Epithelial cell of esophagus (primary cell): ENCODE measurements at regions not wholly inside any gene's neighbourhood (a gene's known extent, or its start where the extent isn't known, plus 50 kb on each side); places are given as distances from the start of the nearest gene placed in this dataset.

Source experiments
- DNase-seq: peaks from one replicate; pipeline ENCODE4 v3.0.0; 2010; ENCODE audit warnings: low read depth
- H3K4me3 ChIP-seq: 2 replicates; pipeline ENCODE4 v1.5.1; 2011; ENCODE audit warnings: mild to moderate bottlenecking, low read length, control low read depth
- TF ChIP-seq, protein P1 (sequence below): IDR thresholded peaks from 2 replicates; pipeline ENCODE4 v1.5.1; 2011; ENCODE audit warnings: low read depth, mild to moderate bottlenecking, low read length, control low read depth, inconsistent platforms; ENCODE audit not compliant: insufficient read depth; ENCODE audit errors: missing control alignments

DNA sequence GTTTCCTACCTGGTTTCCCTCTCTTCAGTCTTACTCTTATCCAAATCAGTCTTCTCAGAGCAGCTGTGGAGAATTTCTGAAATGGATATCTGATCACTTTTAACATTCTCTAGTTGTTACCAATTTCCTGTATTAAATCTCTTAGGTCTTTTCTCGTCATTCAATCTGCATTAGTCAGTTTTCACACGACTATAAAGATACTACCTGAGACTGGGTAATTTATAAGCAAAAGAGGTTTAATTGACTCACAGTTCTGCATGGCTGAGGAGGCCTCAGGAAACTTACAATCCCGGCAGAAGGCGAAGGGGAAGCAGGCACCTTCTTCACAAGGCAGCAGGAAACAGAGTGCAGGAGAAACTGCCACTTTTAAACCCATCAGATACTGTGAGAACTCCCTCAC, 444.8 kb downstream of the GATA3 start:
- DNase-seq = peak; percentile 10

DNA sequence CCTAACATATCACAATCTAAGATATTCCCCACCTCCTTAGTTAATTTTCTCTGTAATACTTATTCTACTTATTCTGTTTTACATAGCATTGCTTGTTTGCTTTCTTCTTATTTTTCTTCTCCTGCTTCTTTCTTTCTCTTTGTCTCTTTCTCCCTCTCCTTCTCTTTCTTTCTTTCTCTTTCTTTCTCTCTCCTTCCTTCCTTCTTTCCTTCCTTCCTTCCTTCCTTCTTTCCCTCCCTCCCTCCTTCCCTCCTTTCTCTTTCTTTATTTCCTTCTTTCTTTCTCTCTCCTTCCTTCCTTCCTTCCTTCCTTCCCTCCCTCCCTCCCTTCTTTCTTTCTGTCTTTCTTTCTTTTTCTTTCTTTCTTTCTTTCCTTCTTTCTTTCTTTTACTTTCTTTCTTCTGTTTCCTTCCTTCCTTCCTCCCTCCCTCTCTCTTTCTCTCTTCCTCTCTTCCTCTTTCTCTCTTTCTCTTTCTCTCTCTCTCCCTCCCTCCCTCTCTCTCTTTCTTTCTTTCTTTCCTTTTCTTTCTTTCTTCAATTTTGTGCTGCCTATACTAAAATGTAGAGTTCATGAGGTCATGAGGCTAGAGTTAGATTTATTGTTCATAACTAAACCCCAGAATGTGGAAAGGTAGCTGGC, 445.4 kb downstream of the GATA3 start:
- TF ChIP-seq, protein P1, sequence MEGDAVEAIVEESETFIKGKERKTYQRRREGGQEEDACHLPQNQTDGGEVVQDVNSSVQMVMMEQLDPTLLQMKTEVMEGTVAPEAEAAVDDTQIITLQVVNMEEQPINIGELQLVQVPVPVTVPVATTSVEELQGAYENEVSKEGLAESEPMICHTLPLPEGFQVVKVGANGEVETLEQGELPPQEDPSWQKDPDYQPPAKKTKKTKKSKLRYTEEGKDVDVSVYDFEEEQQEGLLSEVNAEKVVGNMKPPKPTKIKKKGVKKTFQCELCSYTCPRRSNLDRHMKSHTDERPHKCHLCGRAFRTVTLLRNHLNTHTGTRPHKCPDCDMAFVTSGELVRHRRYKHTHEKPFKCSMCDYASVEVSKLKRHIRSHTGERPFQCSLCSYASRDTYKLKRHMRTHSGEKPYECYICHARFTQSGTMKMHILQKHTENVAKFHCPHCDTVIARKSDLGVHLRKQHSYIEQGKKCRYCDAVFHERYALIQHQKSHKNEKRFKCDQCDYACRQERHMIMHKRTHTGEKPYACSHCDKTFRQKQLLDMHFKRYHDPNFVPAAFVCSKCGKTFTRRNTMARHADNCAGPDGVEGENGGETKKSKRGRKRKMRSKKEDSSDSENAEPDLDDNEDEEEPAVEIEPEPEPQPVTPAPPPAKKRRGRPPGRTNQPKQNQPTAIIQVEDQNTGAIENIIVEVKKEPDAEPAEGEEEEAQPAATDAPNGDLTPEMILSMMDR = no peak
- no peak overlapping the region for H3K4me3 ChIP-seq
- DNase-seq = no peak

More for the DNA sequence above, 444.8 kb downstream of the GATA3 start:
- TF ChIP-seq, protein P1 = no peak
- no peak overlapping the region for H3K4me3 ChIP-seq

DNA sequence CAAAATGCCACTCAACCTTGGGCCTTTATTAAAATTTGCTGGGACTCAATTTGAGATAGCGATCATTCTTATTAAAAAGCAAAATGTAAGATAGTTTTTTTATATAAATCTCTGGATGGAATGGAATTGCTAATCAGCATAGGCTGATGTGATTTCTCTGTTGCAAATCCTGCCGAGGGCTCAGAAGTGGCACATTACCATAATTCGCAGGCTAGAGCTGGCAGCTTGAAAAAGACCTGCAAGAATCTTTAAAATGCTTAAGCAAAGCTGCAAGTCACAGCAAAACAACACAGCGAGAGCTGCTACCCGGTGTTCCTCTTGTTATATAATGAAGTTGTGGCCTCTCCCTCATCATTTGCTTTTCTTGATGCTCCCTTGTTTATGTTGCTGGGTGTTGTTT, 448.1 kb downstream of the GATA3 start:
- TF ChIP-seq, protein P1 = no peak
- H3K4me3 ChIP-seq = no peak overlapping the region
- no peak for DNase-seq

DNA sequence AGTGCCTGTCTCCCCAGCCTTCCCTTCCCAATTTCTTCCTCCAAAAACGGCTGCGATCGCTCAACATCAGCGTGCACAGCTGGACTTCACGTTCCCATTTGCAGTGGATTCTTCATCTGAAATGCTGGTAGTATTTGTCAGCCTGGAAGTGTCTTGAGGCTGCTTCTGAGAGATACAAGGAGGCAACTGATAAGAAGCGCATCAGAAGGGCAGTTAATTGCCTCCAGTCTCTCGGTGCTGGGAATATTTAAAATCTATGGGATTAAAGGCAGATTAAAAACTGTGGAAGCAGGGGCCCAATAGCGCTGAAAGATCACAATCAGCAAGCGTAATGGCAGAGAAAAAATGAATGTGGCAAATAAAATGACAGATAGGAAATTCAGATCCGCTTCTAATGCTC, 450.0 kb downstream of the GATA3 start:
- DNase-seq = no peak
- TF ChIP-seq, protein P1 = no peak

DNA sequence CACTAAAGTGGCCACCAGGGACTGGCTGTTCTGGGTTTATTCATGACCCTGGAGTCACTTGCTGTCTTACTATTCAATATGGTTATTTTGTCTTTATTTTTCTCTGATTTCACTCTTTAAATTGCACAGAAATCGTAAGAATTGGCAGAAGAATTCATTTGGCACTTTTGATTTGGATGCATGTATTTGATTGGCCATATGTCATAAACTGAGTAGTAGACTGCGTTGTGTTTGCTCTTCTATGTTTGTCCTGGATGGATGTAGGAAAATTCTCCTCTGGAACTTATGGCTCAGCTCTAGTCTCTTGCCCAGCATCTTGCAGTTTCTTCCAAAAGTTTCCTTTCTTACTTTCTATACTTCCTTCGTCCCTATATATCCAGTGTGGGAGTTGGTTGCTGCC, 452.7 kb downstream of the GATA3 start:
- H3K4me3 ChIP-seq = no peak overlapping the region
- TF ChIP-seq, protein P1 = no peak
- DNase-seq = no peak

More for the DNA sequence above, 450.0 kb downstream of the GATA3 start:
- no peak overlapping the region for H3K4me3 ChIP-seq

DNA sequence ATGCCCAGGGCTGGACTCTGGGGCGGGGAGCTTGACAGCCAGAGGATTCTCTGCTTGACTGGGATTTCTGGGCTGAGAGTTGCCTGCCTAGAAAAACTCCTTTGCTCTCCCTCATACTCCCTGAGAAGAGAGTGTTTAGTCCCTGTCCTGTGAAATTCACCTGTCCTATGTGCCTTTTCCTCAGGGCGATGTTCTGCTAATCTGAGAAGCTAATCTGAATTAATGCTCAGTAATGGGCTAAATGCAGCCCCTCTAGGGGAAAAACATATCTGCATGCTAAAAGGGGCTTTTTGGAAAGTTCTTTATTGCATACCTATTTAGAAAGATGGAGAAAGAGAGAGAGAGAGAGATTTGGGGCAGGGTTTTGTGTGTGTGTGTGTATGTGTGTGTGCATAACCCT, 454.4 kb downstream of the GATA3 start:
- no peak overlapping the region for H3K4me3 ChIP-seq
- TF ChIP-seq, protein P1 = no peak
- DNase-seq = no peak

DNA sequence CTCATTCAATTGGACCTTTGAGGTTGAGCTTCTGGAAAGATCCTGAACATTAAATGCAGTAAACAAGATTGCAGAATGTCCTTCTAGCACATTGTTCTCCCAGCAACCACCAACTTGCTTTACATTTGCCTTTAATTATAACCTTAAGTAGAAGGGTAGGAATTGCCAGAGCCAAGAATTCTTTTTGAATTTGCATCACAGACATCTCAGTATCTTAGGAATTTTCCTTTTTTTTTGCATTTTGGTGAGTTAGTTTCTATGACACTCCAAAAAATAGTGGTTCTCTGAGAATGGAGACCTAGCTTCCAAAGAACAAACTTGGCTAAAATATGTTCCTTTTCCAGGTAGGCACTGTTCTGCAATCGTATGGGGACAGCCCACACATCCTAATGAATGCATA, 456.0 kb downstream of the GATA3 start:
- TF ChIP-seq, protein P1 = no peak
- DNase-seq = no peak
- no peak overlapping the region for H3K4me3 ChIP-seq
